Esophagus squamous epithelium (tissue), 4 donors: ENCODE measurements at regions not wholly inside any gene's neighbourhood (a gene's known extent, or its start where the extent isn't known, plus 50 kb on each side); places are given as distances from the start of the nearest gene placed in this dataset.

Experiments used
- POLR2A ChIP-seq, 4 donors: fragments of 450-650 bp; IDR thresholded peaks; one replicate each; pipeline ENCODE4 v1.6.1; 2017; ENCODE audit warnings: antibody characterized with exemption in 4 of 4, mild to moderate bottlenecking in 4 of 4, moderate library complexity in 3 of 4
- TF ChIP-seq, protein P1 (sequence below), 6 experiments: fragments of 450-650 bp in 4 of 6; fragments of 200-600 bp in 2 of 6; sonication (generic) in 2 of 6; IDR thresholded peaks; one replicate each; pipeline ENCODE4 v1.5.1; 2016 to 2019; ENCODE audit warnings: antibody characterized with exemption in 6 of 6, mild to moderate bottlenecking in 4 of 6, moderate library complexity in 4 of 6

DNA sequence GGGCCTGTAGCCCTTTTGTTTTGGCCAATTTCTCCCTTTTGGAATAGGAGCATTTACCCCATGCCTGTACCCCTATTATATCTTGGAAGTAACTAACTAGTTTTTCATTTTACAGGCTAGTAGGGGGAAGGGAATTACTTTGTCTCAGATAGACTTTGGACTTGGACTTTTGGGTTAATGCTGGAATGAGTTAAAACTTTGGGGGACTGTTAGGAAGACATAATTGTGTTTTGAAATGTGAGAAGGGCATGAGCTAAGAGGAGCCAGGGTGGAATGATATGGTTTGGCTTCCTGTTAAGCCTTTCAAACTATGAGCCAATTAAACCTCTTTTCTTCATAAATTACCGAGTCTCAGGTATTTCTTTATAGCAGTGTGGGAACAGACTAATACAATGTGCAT is 168.1 kb downstream of the FGF1 start:
- no peak for TF ChIP-seq POLR2A (IDR thresholded peaks at IDR 0.05)
- TF ChIP-seq, protein P1, sequence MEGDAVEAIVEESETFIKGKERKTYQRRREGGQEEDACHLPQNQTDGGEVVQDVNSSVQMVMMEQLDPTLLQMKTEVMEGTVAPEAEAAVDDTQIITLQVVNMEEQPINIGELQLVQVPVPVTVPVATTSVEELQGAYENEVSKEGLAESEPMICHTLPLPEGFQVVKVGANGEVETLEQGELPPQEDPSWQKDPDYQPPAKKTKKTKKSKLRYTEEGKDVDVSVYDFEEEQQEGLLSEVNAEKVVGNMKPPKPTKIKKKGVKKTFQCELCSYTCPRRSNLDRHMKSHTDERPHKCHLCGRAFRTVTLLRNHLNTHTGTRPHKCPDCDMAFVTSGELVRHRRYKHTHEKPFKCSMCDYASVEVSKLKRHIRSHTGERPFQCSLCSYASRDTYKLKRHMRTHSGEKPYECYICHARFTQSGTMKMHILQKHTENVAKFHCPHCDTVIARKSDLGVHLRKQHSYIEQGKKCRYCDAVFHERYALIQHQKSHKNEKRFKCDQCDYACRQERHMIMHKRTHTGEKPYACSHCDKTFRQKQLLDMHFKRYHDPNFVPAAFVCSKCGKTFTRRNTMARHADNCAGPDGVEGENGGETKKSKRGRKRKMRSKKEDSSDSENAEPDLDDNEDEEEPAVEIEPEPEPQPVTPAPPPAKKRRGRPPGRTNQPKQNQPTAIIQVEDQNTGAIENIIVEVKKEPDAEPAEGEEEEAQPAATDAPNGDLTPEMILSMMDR (IDR thresholded peaks at IDR 0.05): no peak
